Right lobe of liver (tissue), 6 donors: ENCODE measurements at regions not wholly inside any gene's neighbourhood (a gene's known extent, or its start where the extent isn't known, plus 50 kb on each side); places are given as distances from the start of the nearest gene placed in this dataset.

ENCODE experiments used
- ATAC-seq, 4 donors: fragments of 200-7000 bp; cut with Tn5 transposase; one replicate each; pipeline ENCODE4 v1.9.1; 2020; ENCODE audit warnings: mild to moderate bottlenecking in 4 of 4, moderate library complexity in 4 of 4
- DNase-seq, 3 donors: peaks; one replicate each; pipeline ENCODE4 v3.0.0-alpha.2; 2020
- H3K27ac ChIP-seq, 3 donors: fragments of 200-600 bp; one replicate each; pipeline ENCODE4 v1.8.0; 2022
- H3K27me3 ChIP-seq, 2 donors: fragments of 200-600 bp; one replicate each; pipeline ENCODE4 v1.8.0; 2022
- H3K36me3 ChIP-seq, 4 donors: fragments of 200-600 bp; sonication (generic) in 1 of 4; one replicate each; pipeline versions ENCODE4 v1.5.1 to v1.8.0; 2017 to 2022; ENCODE audit warnings: control low read depth in 1 of 4
- H3K4me1 ChIP-seq, 4 donors: fragments of 200-600 bp; sonication (generic) in 1 of 4; one replicate each; pipeline versions ENCODE4 v1.5.1 to v1.8.0; 2017 to 2022; ENCODE audit warnings: control low read depth in 1 of 4
- H3K4me3 ChIP-seq, 3 donors: fragments of 200-600 bp; one replicate each; pipeline ENCODE4 v1.8.0; 2022
- H3K9me3 ChIP-seq, 4 donors: fragments of 200-600 bp; sonication (generic) in 1 of 4; one replicate each; pipeline versions ENCODE4 v1.5.1 to v1.8.0; 2017 to 2022; ENCODE audit warnings: control low read depth in 1 of 4
- POLR2A ChIP-seq: fragments of 450-650 bp; IDR thresholded peaks from one replicate; pipeline ENCODE4 v1.6.1; 2017; ENCODE audit warnings: antibody characterized with exemption, mild to moderate bottlenecking
- WGBS: methylation state at CpG from one replicate; pipeline ENCODE4 v1.1.6; 2018; ENCODE audit warnings: low coverage, low lambda C conversion rate; ENCODE audit not compliant: insufficient coverage; ENCODE audit errors: missing lambda C conversion rate; 5-methylcytosine and 5-hydroxymethylcytosine counted together
- intact Hi-C, 2 donors: fragments of 100-400 bp; cut with DNase I; formaldehyde crosslinking; loops; one replicate each; pipeline versions ENCODE4 v1.11.2 to v1.14.1; 2022
- TF ChIP-seq, protein P1 (sequence below), 4 donors: fragments of 200-600 bp in 3 of 4; fragments of 450-650 bp in 1 of 4; IDR thresholded peaks; one replicate each; pipeline versions ENCODE4 v1.5.1 to v1.8.0; 2016 to 2022; ENCODE audit warnings: antibody characterized with exemption in 4 of 4, mild to moderate bottlenecking in 2 of 4
- donor health status: DM: no; HTN: yes; CAD: no.
- donor health status: DM: no; HTN: no; CAD: no.
- donor health status: DM: no; HTN: no; CAD: no.
- donor health status: DM: no; HTN: yes; CAD: no.
- donor health status: DM: no; HTN: yes; CAD: no.

DNA sequence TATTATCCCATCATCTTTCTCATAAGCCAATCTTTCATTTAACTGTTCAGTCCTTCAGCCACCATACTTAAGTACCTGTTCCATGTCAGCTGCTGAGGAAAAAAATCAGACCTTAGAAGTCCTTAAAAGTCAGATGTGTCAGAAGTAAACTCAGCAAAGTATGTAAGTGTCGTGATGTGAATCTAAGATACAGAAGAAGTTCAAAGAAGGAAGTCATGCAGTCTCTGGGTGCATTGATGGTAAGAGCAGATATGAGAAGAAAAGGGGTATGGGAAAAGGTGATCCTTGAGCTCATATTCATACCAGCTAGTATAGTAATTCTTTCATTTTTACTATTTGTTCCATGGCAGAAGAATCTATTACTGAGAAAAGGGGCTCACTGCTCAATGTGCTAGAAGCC lies 259.4 kb upstream of the CD180 start:
- H3K9me3 ChIP-seq = no peaks in the 10 kb centered on the region
- intact Hi-C loops = no loop called here
- H3K36me3 ChIP-seq = no peaks in the 10 kb centered on the region
- TF ChIP-seq POLR2A = no peak
- TF ChIP-seq, protein P1, sequence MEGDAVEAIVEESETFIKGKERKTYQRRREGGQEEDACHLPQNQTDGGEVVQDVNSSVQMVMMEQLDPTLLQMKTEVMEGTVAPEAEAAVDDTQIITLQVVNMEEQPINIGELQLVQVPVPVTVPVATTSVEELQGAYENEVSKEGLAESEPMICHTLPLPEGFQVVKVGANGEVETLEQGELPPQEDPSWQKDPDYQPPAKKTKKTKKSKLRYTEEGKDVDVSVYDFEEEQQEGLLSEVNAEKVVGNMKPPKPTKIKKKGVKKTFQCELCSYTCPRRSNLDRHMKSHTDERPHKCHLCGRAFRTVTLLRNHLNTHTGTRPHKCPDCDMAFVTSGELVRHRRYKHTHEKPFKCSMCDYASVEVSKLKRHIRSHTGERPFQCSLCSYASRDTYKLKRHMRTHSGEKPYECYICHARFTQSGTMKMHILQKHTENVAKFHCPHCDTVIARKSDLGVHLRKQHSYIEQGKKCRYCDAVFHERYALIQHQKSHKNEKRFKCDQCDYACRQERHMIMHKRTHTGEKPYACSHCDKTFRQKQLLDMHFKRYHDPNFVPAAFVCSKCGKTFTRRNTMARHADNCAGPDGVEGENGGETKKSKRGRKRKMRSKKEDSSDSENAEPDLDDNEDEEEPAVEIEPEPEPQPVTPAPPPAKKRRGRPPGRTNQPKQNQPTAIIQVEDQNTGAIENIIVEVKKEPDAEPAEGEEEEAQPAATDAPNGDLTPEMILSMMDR (IDR thresholded peaks at IDR 0.05) = no peak
- no peak overlapping the region for H3K27ac ChIP-seq
- no peaks in the 10 kb centered on the region for H3K27me3 ChIP-seq
- no peak for DNase-seq
- no peak overlapping the region for H3K4me3 ChIP-seq
- no peaks in the 10 kb centered on the region for H3K4me1 ChIP-seq
- WGBS = 75% methylated on average over 1 of the region's 1 CpG
- no peak for ATAC-seq

DNA sequence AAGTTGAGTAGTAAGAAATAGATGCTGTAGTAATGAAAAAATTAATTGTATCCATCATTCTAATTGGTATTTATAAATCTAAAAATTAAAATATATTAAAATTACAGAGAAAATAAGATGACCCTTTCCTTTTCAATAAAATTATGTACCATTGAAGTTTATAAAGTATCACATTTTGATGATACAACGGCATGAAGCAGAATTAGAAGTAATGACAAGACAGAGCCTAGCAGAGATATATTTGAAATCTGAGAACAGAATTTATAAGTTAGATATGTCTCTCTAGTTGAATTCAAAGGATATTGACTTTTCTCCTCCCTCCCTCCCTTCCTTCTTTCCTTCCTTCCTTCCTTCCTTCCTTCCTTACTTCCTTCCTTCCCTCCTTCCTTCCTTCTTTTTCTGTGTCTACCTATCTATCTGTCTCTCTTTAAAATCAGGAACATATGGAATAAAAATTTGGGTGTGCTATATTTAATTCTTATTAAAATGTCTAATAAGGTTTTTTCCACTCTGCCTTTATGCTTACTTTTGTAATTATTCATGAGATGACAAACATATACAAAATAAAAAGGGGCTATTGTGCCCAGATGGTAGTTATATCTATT lies 258.5 kb upstream of the CD180 start:
- Histone ChIP-seq H3K27me3 (no peaks in the 10 kb centered on the region), H3K4me1 (no peaks in the 10 kb centered on the region), H3K9me3 (no peaks in the 10 kb centered on the region), H3K36me3 (no peaks in the 10 kb centered on the region), H3K27ac (no peak overlapping the region), H3K4me3 (no peak overlapping the region)
- TF ChIP-seq, protein P1 (IDR thresholded peaks at IDR 0.05) = no peak
- TF ChIP-seq POLR2A = no peak
- DNase-seq (no peak), ATAC-seq (no peak)
- WGBS = 100% methylated on average over 1 of the region's 1 CpG
- intact Hi-C loops = no loop called here

GRCh38 chr5:67453111-67453905 lies 256.7 kb upstream of the CD180 start:
- Histone ChIP-seq H3K27me3 (no peaks in the 10 kb centered on the region), H3K27ac (no peak overlapping the region), H3K4me1 (no peaks in the 10 kb centered on the region), H3K4me3 (no peak overlapping the region), H3K9me3 (no peaks in the 10 kb centered on the region), H3K36me3 (no peaks in the 10 kb centered on the region)
- DNase-seq = no peak
- 66% methylated on average over 4 of the region's 4 CpGs for WGBS
- ATAC-seq = peak in 1 of 4 donors; percentile 36
- TF ChIP-seq, protein P1 (IDR thresholded peaks at IDR 0.05) = no peak
- TF ChIP-seq POLR2A = no peak
- intact Hi-C loops = no loop called here

DNA sequence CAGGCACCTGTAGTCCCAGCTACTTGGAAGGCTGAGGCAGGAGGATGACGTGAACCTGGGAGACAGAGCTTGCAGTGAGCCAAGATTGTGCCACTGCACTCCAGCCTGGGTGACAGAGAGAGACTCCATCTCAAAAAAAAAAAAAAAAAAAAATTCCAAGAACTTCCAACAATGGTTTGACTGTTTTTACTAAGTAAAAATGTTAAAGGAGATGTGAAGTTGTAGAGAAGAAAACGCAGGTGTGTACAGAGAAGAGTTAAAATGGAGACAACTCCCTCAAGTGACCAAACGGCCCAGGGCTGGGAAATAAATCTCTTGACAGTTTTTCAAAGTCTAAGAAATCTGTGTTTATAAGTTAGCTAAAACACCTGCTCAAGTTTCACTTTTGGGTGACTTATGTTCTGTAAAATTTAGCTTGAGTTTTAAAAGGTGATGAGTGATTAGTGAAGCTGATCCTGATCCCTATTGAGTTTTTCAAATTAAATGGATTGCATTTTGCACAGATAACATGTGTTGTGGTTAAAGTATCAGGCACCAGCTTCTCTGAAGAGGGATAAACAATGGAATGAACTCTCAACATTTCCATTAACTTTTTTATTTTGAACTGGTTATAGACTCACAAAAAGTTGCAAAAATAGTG lies 255.2 kb upstream of the CD180 start:
- H3K4me3 ChIP-seq = no peak overlapping the region
- H3K9me3 ChIP-seq = no peaks in the 10 kb centered on the region
- H3K27me3 ChIP-seq = no peaks in the 10 kb centered on the region
- 82% methylated on average over 3 of the region's 3 CpGs for whole genome bisulfite sequencing
- DNase-seq (no peak), ATAC-seq (no peak)
- H3K4me1 ChIP-seq = no peaks in the 10 kb centered on the region
- H3K36me3 ChIP-seq = no peaks in the 10 kb centered on the region
- intact Hi-C loops = no loop called here
- H3K27ac ChIP-seq = no peak overlapping the region
- no peak for TF ChIP-seq POLR2A
- TF ChIP-seq, protein P1 (IDR thresholded peaks at IDR 0.05) = no peak
